A172 (cell line): ENCODE measurements at regions not wholly inside any gene's neighbourhood (a gene's known extent, or its start where the extent isn't known, plus 50 kb on each side); places are given as distances from the start of the nearest gene placed in this dataset.

ENCODE experiments used
- DNase-seq: peaks from one replicate; pipeline ENCODE4 v3.0.0-alpha.2; 2015; ENCODE audit warnings: low spot score

- peak; percentile 85 for DNase-seq
Observed at GRCh38 chr6:140043762-140044378, 669.4 kb upstream of the CITED2 start.

DNA sequence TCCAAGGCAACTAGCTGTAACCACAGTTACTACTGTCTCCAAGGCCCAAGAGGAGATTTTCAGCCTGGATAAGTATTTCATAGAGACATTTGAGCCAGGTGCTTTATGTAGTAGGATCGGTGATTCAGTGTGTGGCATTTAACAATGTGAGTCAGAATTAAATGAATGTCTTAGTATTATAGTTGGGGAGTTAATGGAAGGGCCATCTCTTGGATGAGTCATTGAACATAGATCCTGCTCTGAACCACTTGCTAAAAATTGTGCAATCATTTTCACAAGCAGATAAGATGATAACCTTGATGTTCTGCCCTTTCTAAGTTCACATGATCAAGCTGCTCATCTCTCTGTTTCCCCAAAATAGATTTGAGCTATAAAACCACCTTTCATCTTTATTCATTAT is 668.9 kb upstream of the CITED2 start:
- DNase-seq: peak; percentile 98

GRCh38 chr6:140041571-140042332 is 667.3 kb upstream of the CITED2 start:
- no peak for DNase-seq

DNA sequence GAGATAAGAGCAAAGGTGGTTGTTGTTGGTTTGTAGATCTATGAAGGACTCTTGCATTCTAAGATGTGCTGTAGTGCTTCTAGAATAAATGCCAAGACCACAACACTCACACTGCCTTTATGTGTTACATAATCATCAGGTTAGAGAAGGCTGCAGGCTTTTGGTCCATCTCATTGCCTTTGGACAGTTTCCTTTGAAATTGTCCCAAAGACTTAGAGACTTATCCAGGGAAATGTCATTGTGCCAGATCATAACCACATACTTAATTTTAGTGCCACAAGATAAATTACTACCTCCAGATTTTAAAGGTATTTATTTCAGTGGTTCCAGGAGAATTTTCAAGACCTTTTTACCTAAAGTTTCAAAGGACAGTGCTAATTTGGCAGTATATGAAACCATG is 666.6 kb upstream of the CITED2 start:
- no peak for DNase-seq

DNA sequence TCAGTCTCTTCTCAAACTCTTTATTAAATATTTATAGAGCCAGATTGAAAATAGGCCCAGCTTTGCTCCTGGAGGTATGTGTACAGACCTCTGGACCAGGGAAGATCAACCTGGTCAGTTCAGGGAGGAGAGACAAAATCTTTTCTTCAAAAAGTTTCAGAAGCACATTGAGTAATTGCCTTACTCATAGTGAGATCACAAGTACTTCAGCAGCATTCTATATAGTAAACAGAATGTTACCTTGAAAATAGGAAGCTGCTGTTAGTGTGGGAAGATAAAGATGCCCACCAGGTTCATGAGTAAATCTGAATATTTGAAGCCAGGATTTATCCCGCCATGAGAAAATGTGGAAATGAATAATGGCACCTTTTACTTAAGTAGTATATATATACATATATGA is 665.9 kb upstream of the CITED2 start:
- no peak for DNase-seq

DNA sequence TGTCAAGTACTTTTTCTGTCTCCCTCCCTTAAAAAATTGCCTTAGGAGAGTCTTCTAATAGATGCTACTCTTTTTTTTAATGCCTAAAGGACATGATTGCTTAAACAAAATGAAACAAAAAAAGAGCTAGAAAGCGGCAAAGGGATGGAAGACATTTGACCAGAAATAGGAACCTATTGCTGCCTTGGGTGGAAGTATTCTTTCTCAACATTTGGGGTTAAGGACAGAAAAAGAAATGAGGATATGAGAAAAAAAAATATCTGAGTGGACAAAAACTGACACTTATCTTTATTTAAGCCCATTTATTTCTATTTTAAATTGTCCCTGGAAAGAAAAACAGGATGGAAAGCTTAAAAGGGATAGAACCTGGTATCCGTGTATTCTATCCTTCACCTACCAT is 664.9 kb upstream of the CITED2 start:
- DNase-seq: no peak

DNA sequence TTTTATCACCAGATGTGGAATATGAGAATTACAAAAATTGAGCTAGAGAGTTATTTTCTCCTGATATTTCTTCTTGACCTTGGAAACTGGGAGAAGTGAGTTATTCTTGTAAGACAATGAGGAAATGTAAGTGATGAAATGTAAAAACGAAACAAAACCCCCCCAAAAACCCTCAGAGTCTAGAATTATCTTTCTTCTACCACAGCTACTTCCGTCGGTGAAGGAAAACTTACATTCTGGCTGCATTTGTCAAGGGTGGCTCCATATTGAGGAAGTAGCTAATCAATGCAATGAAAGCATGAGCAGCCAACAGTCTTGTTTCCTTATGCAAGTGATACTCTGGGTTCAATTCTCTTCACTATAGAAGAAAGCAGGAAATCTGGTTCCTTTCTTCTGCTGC is 661.7 kb upstream of the CITED2 start:
- no peak for DNase-seq

GRCh38 chr6:140032189-140032588 is 657.7 kb upstream of the CITED2 start:
- DNase-seq: no peak

GRCh38 chr6:140029551-140029950 is 655.1 kb upstream of the CITED2 start:
- no peak for DNase-seq

GRCh38 chr6:140027219-140027618 is 652.8 kb upstream of the CITED2 start:
- no peak for DNase-seq

DNA sequence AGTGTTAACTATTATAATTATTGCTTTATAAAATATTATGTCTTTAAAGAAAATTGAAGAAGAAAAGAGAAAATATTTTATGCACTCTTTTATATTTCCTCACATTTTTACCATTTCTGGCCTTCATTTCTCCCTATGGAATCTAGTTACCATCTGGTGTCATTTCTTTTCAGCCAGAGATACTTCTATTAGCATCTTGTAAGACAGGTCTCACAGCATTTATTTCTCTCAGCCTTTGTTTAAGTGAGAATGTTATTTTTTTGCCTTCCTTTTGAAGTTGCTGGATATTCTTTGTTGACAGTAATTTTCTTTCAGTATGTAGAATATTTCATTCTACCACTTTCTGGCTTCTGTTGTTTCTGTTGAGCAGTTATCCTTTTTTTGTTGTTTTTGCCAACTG is 652.1 kb upstream of the CITED2 start:
- no peak for DNase-seq

DNA sequence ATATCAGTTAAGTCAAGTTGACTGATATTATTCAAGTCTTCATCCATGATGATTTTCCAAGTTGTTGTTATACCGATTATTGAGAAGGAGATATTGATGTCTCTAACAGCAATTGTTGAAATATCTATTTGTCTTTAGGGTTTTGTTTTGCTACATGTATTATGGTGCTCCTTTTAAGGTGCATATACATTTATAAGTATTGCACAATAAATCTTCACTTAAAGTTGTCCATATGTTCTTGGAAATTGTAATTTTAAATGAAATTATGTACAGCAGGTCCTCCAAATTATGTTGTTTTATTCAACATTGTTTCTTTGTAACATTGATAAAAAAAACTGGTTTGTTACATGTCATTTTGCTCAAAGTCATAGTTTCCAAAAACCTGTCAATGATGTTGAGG is 650.7 kb upstream of the CITED2 start:
- no peak for DNase-seq

DNA sequence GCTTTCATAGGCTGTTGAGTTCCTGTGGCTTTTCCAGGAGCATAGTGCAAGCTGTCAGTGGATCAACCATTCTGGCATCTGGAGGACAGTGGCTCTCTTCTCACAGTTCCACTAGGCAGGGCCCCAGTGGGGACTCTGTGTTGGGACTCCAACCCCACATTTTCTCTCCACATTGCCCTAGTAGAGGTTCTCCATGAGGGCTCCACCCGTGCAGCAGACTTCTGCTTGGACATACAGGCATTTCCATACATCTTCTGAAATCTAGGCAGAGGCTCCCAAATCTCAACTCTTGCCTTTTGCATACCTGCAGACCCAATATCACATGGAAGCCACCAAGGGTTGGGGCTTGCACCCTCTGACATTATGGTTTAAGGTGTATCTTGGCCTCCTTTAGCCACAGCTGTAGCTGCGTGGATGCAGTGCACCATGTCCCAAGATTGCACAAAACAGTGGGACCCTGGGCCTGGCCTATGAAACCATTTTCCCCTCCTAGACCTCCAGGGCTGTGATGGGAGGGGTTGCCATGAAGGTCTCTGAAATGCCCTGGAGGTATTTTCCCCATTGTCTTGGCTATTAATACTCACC is 645.9 kb upstream of the CITED2 start:
- DNase-seq: no peak

GRCh38 chr6:140018588-140018987 is 644.1 kb upstream of the CITED2 start:
- DNase-seq: no peak

DNA sequence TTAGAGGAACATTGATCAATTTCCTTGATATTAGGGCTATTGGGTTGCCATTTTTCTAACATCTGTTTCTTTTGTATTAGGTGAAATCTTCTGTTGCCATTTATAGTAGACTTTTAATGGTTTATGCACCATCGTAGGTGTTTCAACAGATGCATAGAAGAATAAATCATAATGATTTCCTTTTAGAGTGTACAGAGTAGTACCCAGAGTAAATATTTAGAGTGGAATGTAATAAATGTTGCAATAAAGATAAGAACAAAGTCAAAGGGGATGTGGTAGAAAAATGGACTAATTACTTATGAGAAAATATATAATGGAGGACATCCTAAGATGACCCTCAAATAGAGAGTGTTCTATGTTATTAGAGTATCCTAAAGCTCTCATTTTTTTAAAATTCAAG is 643.0 kb upstream of the CITED2 start:
- no peak for DNase-seq

DNA sequence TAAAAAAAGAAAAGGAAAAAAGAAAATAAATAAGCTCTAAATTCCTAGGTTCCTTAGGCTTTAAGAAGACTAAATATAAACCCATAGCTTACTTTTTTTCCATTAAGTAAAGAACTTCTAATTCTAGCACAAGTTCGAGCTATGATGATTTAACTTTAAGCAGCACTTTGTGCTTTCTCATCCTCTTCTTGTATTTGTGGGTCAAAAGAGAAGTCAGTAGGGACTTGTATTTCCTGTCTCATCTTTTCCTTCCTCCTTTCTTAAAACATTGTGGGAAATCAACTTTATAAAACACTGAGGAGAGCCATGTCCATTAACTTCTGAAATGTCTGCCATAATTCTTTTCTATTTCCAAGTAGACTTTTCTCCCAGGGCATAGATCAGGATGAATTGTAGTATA is 637.7 kb upstream of the CITED2 start:
- no peak for DNase-seq

GRCh38 chr6:140011537-140011936 is 637.1 kb upstream of the CITED2 start:
- DNase-seq: no peak

DNA sequence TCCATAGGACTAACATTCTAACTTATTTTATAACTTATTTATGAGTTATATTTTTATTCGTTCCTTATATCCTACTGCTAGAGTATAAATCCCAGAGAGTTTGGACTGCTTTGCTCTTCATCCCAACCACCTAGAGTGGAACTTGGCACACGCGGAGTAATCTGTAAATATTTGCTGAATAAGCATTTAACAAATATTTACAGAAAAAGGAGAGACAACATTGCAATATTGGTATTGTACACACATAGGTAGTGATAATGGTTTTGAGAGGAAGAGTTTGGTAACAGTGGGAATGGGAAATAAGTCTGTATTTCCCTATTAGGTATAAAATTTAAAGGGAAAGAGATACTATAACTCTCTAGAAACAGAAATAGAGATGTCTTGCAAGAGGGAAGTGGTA is 634.8 kb upstream of the CITED2 start:
- no peak for DNase-seq

- no peak for DNase-seq
Observed at GRCh38 chr6:140007525-140007924, 633.1 kb upstream of the CITED2 start.

DNA sequence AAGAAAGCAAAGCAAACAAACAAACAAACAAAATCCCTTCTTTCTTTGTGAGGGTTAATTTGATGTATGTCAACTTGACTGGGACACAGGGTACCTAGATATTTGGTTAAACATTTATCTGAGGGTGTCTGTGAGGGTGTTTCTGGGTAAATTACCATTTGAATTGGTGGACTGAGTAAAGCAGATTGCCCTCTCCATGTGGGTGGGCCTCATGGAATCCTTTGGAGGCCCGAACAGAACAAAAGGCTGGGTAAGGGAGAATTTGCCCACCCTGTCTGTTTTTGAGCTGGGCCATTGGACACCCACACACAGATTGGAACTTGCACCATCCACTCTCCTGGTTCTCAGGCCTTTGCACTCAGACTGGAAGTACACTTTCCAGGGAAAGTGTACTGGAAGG is 628.8 kb upstream of the CITED2 start:
- no peak for DNase-seq

- DNase-seq: no peak
Observed at GRCh38 chr6:140002396-140003022, 628.1 kb upstream of the CITED2 start.

DNA sequence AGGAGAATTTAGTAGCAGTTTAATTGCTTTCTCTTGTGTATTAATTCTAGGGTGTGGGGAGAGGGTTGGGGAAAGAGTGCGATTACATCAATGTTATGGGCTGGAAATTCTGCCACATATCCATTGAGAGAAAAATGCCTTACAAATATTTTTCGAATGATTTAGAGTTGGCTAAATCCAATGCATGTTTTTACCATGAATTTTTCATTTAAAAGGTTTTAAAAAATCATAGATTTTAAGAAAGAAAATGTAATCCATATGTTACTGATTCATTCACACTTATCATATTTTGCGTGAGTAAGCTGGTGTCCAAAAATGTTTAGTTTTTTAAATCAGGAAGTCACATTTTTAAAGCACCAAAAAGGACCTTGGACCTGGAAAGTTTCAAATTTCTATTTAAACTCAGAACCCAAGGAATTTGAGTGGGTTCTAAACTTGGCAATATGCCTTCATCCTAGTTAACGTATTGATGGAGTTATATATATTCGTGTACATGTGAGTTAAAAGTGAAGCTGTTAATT is 627.4 kb upstream of the CITED2 start:
- DNase-seq: no peak

DNA sequence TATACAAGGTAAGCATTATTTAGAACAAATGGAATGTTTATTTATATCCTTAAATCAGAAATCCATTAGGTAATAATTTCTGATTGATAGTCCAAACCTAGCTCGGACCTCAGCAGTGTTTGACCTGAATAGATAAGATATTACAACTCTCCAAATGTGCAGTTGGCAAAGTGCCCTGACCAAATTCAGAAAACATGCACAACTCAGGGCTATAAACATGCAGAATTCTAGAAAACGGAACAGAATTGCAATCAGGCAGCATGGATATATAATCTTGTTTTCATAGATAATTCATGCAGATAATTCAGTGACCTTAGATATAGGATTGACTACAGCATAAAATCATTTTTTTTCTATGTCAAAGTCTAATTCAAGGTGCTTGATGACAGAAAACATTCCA is 626.6 kb upstream of the CITED2 start:
- DNase-seq: no peak
